Testis (tissue), 2 donors: ENCODE measurements at regions not wholly inside any gene's neighbourhood (a gene's known extent, or its start where the extent isn't known, plus 50 kb on each side); places are given as distances from the start of the nearest gene placed in this dataset.
"Not testable (repeated sequence)": the region's sequence is repeated elsewhere in the genome, so short reads cannot be mapped to it uniquely, and the experiment has no call there.

ENCODE experiments used
- CTCF ChIP-seq, 3 experiments: fragments of 450-650 bp in 2 of 3; fragments of 200-600 bp in 1 of 3; sonication (generic) in 1 of 3; IDR thresholded peaks; one replicate each; pipeline ENCODE4 v1.5.1; 2016 to 2019; ENCODE audit warnings: antibody characterized with exemption in 3 of 3, mild to moderate bottlenecking in 2 of 3, moderate library complexity in 1 of 3
- POLR2A ChIP-seq: fragments of 450-650 bp; IDR thresholded peaks from one replicate; pipeline ENCODE4 v1.6.1; 2017; ENCODE audit warnings: antibody characterized with exemption, mild to moderate bottlenecking, moderate library complexity

GRCh38 chr19:30067956-30068506, 126.0 kb downstream of the URI1 start:
- TF ChIP-seq POLR2A; CTCF (IDR thresholded peaks at IDR 0.05): not testable (repeated sequence)
